ENCODE measurements at regions not wholly inside any gene's neighbourhood (a gene's known extent, or its start where the extent isn't known, plus 50 kb on each side); places are given as distances from the start of the nearest gene placed in this dataset.
"Not testable (repeated sequence)": the region's sequence is repeated elsewhere in the genome, so short reads cannot be mapped to it uniquely, and the experiment has no call there.

DNA sequence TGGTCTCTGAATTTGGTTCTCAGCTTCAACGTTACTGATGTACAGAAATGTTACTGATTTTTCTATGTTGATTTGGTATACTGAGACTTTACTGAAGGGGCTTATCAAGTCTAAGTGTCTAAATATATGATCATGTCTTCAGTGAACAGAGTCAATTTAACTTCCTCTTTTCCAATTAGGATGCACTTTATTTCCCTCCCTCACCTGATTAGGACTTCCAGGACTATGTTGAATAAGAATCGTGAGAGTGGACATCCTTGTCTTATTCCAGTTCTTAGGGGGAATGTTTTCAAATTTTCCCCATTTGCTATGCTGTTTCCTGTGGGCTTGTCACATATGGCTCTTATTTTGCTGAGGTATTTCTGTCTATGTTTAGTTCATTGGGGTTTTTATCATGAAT, 349.5 kb downstream of the PRR16 start:
- no peak for DNase-seq

DNA sequence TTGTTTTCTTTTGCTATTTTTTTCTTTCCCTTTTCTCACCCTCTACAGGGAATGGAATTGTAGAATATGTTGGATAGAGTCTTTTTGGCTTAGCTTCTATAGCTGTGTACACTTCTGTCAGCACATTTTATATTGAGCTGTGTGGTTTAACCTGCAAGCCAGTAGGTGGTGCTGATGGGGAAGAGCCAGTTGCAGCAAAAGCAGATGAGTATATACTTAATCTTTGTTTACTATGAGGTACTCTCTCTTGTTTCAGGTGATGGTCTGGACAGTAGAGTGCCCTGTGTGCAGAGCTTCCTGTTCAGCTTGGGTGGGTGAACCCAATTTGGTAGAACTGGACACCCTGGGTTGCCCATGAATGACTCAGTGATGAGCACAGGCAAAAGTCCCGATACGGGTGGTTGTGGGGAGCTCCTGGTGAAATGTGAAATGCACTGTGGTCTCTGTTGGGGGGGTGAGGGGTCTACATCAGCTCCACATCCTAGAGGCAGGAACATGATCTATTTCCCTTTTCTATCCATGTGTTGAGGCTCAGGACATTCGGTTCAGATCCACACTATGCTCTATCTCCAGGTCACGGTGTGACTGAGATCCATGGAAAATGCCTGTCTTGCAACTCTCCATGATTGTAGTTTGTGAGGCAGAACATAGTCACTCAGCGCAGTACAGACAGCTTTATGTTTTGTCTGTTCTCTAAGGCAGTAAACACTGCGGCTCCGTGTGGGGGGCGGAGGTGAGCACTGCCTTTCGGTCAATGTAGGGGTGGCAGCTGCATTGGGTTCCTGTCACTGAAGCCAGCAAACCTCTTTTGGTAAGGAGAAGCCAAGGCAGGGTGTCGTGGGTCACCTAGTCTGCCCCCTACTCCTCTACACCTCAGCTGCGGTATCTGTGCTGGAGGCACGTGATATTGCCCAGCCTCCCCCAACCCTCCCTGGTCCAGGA, 353.2 kb downstream of the PRR16 start:
- no peak for DNase-seq

DNA sequence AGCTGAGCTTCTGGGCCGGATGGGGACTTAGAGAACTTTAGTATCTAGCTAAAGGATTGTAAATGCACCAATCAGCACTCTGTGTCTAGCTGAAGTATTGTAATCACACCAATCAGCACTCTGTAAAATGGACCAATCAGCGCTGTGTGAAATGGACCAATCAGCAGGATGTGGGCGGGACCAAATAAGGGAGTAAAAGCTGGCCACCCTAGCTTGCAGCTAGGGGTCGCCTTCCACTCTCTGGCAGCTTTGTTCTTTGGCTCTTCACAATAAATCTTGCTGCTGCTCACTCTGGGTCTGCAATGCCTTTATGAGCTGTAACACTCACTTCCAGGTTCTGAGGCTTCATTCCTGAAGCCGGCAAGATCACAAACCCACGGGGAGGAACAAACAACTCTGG, 354.0 kb downstream of the PRR16 start:
- no peak for DNase-seq

DNA sequence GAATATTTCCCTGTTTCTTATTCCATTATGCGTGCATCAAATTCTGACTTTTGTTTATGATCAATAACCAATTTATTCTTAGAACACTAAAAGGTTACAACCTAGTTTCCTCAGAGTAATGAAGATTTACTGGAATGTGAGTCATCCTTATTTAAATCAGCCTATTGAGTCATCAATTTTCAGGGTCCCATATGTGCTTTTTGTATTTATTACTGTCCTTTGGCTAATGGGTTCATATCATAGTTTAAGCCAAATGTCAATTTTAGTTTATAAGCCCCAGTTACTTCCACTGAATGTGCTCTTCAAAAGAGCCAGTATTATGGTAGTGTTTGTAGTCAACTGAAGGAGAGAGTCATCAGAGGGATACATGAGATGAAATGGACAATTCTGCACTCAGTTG, 359.2 kb downstream of the PRR16 start:
- no peak for DNase-seq

DNA sequence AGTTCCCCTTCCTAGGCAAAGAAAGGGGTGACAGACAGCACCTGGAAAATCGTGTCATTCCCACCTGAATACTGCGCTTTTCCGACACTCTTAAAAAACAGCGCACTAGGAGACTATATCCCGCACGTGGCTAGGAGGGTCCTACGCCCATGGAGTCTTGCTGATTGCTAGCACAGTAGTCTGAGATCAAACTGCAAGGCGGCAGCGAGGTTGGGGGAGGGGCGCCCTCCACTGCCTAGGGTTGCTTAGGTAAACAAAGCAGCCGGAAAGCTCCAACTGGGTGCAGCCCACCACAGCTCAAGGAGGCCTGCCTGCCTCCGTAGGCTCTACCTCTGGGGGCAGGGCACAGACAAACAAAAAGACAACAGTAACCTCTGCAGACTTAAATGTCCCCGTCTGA, 367.5 kb downstream of the PRR16 start:
- DNase-seq: not testable (repeated sequence)

DNA sequence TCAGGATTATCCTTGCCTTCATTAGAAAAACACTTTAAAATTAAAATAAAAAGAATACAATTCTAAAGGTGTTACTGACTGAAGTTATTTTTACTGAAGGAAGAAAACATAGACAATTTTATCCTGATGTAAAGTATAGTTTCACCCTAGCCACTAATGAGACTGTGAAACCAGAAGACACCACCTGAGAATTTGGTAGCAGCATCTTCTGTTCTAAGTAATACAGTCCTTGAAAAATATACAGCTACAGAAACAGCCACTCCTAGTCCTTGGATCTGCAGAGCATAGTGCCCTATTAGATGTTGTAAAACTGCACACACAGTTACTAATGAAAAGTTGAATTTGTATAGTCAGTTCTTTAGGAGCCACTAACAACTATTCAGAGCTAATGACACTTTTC, 377.7 kb downstream of the PRR16 start:
- no peak for DNase-seq

DNA sequence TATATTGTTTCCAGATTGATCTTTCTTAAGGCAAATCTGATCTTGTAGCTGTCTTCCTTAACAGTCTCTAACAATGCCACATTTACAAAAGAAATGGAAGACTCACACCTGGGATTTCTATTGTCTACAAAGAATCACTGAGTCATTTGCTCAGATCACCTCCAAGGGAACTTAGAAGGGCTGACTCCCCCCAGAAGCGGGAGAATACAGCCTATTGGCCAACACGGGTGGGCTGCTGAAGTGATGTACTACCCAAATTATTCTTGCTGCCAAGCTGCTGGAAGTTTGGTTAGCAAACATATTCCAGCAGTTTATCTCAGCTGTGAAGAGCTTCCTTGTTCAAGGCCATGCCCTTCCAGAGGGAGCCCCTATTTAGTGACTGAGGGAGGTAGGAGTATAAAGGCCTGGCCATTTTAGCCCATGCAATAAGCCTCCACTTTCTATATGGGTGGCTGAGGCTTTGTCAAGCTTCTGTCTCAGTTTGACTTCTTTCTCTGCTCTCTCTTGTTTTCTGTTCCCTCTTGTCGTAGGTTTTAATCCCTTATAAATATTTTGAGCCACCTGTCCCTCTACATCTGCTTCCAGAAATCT, 379.4 kb downstream of the PRR16 start:
- no peak for DNase-seq

DNA sequence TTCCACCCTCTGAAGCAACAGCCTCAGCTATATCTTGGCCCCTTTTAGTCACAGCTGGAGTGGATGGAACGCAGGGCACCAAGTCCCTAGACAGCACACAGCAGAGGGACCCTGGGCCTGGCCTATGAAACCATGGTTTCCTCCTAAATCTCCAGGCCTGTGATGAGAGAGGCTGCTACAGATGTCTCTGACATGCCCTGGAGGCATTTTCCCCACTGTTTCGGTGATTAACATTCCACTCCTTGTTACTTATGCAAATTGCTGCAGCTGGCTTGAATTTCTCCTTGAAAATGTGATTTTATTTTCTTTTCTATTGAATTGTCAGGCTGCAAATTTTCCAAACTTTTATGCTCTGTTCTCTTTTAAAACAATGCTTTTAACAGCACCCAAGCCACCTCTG, 384.8 kb downstream of the PRR16 start:
- DNase-seq: no peak

DNA sequence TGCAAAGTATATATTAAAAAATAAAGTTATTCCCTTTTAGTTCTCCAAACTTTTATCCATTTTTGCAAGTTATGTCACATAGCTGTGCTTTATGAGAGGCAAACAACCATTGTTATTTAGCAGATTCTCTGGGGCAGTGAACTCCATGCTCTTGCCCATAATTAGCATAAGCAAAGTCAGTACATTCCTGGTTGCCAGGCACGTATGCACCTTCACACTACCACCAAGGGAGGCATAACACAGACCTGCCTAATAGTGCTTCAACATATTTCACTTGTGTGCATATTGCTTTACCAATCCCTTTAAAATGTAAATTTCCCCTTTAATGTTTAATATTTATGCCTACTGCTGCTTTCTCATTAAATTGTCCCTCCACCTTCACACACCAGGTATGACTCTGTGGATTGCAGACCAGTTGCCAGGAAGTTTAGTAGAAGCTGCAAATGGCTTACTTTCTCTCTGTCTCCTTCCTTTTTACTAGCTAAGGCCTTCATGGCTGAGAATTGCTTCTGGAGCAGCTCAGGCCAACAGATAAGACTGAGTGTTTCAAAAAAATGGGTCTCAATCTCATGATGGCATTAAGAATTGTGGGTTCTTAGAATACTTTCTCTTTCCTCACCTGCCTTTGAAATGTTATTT, 388.2 kb downstream of the PRR16 start:
- DNase-seq: no peak

DNA sequence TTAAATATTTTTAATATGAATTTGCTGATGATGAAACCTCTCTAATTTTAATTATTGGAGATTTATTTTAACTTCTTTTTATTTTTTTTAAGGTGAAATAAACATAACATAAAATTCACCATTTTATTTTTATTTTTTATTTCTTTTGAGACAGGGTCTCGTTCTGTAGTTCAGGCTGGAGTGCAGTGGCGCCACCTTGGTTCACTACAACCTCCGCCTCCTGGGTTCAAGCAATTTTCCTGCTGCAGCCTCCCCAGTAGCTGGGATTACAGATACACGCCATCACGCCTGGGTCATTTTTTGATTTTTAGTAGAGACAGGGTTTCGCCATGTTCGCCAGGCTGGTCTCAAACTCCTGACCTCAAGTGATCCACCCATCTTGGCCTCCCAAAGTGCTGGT, 402.9 kb downstream of the PRR16 start:
- no peak for DNase-seq

DNA sequence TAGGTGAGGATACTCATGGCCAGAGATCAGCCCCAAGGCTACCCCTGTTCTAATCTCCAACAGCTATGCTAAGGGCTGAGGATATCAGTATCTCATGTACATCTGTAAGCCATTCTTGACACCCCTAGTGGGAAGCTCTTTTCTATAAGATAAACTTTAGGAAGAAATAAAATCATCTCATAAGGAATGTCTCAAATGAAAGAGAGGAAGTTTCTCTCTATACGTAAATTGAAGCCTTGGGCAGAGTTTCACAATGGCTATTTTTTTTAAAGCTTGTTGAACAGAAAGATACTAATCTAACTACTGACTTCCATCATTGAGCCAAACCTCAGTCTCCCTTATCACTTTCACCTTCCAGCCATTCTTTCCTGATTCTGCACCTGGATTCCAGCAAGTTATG, 405.7 kb downstream of the PRR16 start:
- no peak for DNase-seq

DNA sequence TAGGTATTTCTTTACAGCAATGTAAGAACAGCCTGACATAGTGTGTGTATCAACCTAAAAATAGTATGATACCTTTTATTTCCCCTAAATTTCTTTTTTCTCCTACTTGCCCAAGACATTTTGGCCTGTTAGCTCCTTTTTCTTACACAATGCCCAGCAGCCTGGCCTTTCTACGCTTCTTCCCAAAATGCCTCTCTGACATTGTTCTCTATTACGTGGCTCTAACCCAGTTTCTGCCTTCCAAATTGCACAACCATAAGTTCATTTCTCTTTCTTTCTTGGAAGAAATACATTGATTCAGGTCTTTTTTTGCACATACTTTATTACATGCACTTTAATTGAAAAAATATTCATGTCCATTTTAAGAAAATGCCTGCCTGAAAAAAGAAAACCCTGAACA, 408.2 kb downstream of the PRR16 start:
- no peak for DNase-seq

DNA sequence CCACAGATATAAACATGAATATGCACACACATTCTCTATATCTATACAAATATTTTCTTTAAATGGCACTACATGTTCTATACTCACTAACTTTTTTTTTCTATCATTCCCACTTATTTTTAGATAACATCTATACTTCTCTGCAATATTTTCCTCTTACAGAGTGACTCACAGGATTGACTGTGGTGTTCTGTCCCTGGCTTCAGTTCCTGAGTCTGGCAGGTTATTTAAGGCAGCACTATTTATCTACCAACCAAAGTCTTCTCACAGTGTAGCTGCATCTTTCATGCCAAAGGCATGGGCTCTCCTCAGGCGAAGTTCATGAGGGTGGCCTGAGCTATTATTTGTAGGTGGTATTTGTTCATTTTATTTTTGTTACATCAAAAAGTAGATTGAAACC, 409.0 kb downstream of the PRR16 start:
- peak in 3 of 58 donors; percentile 3 to 8 (median 6) for DNase-seq

DNA sequence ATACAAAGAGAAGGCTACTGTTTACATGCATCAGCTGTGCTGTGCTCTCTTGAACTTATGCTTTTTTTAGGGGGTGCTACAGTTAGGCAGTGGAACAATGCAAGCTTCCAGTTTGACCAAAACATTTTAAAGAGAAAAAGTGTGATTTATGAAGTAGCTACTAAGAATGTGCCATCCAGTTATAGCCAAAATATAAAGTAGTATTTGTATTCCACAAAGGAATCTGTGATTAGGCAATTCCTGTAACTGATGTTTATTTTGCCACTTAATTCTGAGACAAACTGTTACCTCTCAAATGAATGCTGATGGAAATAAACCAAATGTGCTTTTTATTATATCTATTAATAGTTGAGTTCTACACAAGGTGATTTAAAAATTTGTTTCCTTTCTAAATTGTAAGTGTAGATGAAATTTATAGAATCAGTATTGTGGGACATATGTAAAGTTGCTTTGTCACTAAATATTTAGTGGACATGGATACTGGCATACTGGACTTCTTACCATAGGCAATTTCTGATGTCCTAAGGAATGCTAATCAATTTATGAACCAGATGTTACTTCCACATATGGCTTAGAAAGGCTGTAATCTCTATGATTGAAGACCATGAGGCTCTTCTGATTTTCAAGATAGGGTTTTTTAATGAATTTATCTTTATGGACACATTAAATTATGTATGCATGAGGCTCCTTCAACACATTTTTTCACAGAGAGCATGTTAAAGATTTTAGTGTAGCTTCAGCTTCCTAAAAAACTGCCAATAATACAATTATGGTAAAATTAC, 410.2 kb downstream of the PRR16 start:
- no peak for DNase-seq

DNA sequence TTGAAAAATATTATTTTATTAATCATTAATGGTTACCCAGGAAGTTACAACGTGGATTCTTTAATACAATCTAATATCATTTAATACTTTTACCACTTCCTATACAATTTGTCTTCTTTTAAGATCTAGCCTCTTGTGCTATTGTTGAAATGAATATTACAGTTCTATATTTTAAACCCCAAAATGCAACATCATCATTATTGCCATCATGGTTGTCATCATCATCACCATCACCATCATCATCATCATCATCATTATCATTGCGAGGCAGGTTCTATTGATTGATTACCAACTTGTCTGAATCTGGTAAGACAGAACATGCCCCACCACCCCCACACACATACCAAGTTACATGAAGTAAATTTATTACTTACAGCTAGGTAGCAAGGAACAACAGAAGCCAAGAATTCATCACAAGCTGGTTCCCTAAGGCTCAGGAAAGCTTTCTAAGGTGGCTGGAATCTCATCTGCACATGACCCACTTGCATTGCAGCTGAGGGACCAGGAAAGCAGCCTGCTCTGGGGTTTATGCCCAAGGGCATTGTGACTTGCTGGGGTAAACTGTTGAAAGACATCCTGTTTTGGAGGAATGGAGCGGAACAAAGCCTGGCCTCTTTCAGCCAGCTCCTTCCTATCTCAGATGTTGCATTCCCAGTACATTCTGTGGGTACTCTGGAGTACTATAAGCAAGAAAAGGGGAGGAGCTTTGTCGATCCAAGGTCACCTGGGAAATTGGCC, 418.1 kb downstream of the PRR16 start:
- no peak for DNase-seq

DNA sequence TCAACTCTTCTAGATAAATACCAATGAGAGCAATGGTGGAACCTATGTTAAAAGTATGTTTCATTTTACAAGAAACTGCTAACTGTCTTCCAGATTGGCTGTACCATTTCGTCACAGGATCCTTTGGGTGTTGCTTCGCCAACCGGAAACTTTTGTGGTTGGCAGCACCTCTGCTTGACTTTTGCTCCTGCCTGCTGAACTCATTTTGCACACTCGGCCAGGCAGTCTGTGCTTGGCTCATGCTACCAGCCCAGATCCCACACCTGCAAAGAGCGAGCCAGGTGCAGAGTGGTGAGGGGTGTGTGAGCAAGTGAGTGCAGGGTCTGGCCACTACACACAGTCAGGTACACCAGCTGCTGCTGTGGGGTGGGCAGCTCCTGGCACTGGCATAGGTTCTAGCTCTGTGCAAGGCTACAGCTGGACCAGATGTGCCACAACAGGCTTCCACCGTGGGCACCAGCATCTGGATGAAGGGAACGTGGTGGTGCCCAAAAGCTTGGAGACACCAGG, 422.3 kb downstream of the PRR16 start:
- no peak for DNase-seq

DNA sequence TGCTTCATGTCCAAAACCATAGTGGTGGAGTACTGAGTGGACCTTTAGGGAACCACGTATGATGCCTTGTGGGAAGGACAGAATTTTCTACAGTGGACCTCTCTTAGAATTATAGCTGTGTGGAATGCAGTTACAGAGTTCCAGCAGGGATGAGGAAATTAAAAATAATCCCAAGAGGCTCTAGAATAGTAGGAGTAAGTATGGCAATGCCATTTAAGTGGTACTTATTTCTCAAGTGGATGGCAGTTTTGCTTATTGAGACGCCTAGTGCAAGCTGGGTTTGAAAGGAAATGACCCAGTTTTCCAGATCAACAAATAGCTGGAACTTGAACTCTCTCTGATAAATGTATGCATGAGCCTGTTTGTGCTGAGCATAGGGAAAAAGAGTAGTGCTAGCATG, 431.6 kb downstream of the PRR16 start:
- DNase-seq: no peak

DNA sequence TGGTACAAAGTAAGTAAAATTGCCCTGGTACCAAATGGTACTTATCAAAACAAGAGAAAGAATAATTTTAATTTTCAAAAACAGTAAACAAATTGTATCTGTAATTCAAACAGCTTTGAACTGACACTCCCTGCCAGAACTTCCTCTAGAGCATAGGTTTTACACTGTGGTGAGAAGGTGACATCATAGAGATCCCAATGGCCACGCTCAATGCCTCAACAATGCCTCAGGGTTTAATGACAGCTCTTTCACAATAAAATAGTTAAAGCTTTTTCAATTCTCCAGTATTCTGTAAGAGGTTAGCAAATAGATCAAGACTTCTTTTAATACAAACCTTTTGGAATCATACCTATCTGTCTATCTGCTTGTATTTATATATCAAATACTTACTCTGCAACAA, 437.1 kb downstream of the PRR16 start:
- DNase-seq: no peak

DNA sequence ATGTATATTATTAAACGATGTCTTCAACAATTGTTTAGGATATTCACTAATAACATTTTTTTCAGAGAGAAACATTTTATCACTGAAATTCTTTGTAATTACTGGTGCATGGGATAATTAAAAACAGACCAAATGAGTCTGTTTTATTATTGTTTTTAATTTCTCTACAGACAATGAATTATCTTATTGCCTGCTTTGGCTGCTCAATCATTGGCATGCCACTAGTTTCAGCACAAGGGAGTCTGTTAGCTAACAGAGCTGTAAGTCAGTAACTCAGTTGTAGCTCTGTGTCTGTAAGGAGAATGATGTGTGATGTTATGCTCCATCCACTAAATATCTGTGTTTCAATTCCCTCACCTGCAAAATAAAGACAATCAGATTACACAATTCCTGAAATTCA, 443.9 kb downstream of the PRR16 start:
- no peak for DNase-seq

DNA sequence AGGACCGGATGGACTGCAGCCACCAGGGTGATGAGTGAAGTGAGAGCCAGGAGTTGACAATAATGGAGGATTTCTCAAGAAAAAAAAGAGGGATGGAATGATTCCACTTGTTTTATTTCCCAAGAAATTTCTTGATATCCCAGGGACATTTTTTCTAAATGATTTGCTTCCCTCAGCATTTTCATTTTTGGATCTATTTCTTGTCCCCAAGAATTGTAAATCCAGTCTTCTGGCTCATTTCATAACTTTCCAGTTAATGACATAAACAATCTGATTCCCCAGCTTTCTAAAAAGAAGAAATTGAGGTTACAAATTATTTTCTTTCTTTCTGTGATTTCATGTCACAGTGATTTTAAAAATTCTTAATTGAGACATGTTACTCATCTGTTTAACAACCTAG, 446.5 kb downstream of the PRR16 start:
- DNase-seq: no peak

DNA sequence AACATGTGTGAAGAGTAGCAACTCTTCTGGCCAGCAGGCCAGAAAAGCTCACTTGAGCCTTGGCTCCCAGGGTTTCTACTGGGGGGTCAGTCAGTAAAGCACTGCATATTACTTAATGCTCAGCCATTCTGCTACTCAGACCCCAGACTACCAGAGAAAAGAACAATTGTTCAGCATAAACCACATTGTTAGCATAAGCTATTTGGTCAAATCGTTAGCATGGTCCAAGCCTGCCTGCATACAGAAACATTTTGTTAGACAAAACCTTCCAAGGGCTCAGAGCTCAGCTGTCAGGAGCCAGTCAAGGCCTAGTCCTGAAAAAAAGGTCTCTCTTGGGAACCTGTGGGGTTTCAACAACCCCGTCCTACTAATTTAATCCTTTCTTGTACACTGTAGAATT, 449.3 kb downstream of the PRR16 start:
- no peak for DNase-seq

Data from anterior cingulate cortex (tissue), 58 donors.